NCI-H69 (cell line): ENCODE measurements at regions not wholly inside any gene's neighbourhood (a gene's known extent, or its start where the extent isn't known, plus 50 kb on each side); places are given as distances from the start of the nearest gene placed in this dataset.

Experiments
- DNase-seq: peaks from one replicate; lab custom pipeline; 2025; lab: John Stamatoyannopoulos, UW

DNA sequence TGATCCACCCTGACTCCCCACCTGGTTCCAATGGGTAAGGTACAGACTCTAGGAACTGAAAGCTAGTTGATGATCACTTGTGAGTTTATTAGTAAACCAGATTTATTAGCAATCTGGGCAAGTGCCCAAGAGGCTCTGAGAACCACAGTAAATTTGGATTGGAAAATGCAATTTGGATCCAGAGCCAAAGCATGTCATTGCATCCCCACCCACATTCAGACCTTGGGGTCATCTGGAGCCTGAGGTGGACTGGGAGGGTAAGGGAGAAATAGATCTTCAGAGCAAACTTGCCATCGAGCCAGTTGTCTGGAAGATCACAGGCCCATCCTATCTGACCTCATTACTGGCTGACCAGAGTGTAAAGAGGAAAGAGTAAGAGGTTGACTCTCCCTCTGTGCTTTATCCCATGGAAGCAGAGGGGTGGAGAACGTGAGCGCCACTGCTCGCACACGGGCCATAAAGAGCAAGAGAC is 78.7 kb upstream of the RASGEF1B start:
- DNase-seq = no peak

DNA sequence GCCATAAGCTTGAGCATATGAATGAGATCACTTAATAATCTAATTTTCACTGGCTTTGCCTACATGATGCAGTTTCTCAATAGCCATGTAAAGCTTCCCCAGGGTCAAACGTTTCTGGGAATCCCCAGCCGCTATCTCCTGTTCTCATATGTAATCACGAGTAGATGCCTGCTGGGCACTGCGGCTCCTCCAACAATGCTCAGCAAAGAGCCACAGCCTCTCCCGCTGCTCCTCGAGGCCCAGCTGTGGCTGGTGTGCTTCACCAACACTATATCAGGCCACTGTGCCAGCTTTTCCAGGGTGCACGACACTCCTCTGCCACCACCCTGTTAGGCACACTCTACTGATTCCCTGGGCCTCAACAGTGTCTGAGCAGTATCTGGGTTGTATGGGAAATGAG is 78.3 kb upstream of the RASGEF1B start:
- DNase-seq = peak; percentile 81

DNA sequence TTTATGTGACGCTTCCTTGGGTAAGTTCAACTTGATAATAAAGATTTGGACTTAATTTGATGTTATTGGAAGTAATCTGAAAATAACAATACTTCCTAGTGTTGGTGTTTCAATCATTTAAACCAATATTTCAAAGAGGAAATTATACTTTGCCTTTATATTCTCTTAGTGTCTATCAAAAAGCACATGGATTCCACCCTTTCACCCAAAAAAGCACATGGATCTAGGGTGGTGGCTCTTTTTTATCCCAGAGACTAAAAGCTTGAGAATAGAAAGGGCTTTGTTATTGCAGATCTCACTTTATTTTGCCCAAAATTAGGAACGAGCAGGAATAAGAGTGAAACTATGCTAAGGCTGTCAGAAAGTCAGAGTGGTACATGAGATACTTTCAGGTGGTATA is 75.1 kb upstream of the RASGEF1B start:
- no peak for DNase-seq

DNA sequence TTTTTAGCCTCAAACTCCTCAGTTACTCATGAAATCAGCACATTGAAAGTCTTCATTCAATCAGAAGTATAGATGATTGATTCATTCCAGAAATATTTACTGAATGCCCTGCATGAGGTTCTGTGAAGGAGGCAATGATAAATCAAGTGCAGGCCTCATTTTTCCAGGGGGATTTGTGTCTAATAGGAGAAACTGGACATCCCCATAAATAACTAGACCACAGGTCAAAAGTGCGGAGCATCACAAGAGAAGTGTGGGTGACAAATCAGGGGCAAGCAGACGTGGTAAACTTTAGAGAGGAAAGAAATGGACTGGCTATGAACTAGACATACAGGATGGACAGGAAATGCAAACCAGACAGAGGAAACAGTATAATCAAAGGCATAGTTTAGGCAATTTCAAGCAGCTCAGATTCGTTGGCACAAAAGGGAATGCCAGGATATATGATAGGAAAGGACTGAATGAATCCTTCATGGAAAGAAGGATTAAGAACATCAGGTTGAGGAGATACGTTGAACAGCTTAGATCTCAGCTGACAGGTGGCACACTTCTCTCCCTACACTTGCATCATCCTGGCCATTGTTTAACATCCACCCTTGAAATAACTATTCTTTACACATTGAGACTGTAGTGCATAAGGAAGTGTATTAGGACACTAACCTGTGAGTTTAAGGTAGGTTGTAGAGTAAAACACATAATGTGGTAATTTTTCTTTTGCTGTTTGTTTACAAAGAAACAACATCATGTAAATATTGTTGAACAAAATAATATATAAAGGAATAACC is 69.6 kb upstream of the RASGEF1B start:
- peak; percentile 5 for DNase-seq

DNA sequence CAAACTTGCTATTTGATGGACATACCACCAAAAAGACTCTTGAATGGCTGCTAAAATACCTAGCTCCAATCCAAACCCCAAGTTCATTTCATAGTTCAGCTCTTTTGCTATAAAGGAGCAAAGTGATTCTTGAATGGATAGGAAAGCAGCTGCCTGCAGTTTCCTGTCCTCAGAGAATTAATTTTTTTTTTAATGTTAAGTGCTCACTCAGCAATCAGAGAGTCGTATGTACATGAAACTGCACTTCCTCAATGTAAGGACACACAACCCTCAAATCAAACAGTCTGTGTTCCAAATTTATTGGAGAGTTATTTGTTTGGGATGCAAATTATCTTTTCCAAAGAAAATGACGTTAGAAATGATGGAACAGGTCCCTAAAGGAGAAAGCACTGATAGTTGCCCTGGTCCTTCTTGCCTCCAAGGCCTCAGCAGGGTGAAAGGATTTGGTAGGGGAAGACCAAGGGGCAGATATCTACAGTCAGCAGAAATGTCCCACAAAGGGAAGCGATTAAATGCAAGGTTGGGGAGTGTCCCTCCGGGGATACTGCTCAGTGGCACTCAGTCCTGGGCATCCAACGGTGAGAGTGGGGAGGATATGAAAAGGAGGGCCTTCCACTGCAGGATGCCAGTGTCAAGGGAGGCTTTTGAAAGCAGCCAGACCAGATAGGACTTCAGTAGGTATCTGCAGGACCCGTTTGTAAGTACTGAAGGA is 67.2 kb upstream of the RASGEF1B start:
- no peak for DNase-seq

DNA sequence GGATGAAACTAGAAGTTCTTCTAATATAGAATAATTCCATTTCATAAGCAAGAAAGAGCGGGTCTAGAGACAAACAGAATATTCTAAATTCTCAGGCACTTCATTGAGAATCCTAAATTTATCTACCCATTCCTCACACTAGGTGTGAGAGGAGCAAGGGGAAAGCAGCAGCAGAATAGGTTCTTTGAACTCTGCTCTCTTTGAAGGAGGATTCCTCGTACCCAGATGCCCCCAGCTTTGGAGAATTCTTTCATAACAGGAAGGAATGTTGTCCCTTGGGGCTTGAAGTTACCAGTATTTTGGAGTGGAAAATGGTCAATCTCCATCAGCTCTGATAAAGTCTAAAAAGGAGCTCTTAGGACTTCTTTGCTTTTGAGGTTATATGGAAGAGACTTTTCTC is 59.7 kb upstream of the RASGEF1B start:
- no peak for DNase-seq

DNA sequence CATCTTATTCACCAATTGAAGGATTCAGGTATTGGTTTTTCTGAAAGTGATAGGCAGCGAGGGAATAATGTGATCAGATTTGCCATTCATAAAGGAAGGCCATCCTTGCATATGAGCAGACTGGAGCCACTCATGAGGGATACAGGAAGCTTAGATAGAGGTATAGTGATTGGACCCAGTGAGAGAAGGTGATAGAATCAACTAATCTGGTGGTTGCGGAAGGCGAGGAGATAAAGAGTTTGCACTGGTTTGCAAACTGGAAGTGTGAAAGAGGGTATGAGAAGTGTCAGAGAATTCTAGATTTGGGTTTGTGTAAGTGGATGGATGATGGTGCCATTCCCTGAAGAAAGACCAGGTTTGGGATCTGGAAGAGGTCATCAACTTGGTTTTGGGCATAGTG is 57.3 kb upstream of the RASGEF1B start:
- DNase-seq = no peak

DNA sequence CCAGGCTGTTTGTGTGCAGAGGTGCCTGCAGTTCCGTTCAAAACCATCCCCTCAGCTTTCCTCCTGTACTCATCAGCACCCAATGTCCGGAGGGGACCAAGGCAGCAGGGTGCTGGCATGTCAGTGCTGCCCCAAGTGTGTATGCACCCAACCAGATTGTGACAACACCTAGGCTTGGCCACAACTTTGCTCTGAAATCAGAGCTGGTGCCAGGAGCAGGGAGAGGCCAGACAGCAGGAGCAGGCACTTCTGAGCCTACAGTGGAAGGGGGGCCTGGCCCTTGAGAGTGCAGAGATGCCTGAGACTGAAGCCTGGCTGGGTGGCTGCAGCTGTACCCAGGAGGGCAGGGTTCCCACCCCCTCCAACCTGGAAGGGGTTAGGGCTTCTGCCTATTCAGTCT is 56.5 kb upstream of the RASGEF1B start:
- no peak for DNase-seq

DNA sequence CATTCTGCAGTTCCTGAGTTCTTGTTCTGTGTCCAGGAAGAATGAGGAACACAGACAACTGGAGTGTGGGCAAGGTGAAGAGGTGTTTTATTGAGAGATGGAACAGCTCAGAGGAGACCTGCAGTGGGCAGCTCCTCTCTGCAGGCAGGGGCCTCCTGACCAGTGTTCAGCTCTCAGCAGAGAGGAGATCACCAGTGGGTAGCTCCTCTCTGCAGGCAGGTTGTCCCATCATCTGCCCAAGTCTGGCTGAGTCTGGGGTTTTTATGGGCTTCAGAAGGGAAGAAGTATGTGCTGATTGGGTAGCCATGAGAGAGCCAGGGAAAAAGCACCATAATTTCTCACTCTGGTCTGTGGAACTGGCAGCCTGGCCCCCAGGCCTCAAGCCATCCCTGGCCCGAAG is 56.0 kb upstream of the RASGEF1B start:
- no peak for DNase-seq

DNA sequence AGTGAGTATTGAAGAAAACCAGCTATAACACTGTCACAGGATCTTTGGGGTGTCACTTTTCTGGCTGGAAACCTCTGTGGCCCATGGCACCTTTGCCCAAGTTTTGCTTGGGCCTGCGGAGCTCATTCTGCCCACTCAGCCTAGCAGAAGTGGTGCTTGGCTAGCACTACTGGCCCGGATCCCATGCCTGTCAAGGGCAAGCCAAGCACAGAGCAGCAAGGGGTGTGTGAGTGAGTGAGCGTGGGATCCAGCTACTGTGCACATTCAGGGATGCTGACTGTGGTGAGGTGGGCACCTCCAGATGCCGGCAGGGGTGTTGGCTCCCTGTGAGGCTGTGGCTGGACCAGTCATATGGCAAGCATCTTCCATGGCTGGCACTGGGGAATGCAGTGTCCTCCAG is 55.4 kb upstream of the RASGEF1B start:
- no peak for DNase-seq

DNA sequence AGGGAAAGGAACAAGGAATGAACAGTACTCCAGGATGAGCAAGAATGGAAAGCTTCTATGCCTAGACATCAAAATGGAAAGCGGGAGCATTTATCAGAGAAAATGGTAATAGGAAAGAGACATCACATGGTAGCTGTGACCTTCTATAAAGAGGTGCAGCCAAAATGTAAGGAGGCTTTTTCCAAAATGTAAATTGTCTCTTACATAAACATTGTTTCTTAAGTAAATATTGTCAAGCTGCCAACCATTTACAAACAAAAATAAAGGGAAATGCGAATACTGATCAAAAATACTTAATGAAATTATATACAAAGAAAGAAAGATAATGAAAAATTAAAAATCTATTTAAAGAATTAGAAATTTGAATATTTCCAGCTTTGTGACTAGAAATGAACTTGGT is 55.0 kb upstream of the RASGEF1B start:
- no peak for DNase-seq

DNA sequence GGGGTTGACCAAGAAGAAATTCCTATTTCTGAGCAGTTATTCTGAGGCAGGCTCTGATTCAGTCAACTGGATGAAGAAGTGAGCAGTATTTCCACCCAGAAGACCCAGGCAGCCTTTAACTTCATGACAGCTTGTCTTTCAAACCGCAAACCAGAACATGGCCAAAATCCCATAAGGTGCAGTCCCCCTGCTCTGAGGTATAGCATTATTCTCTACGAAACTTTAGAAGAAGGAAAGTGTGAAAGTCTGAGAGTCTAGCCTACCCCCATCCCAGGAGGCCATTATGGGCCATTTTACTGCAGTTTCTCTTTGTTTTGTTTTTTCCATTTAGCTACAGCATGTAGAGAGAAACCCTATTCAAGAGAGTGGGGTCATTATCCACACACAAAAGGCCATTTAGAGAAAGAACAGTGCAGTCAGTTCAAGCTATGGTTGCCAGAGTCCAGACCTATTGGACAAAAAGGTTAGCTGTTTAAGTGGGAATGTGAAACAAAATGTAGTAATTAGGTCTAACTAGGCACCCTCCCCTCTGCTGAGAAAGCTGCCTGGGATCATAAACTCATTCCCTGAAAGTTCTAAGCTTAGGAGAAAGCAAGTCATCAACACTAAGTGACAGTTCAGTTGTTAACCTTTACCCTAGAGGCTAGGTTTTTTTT is 52.1 kb upstream of the RASGEF1B start:
- DNase-seq = peak; percentile 21

DNA sequence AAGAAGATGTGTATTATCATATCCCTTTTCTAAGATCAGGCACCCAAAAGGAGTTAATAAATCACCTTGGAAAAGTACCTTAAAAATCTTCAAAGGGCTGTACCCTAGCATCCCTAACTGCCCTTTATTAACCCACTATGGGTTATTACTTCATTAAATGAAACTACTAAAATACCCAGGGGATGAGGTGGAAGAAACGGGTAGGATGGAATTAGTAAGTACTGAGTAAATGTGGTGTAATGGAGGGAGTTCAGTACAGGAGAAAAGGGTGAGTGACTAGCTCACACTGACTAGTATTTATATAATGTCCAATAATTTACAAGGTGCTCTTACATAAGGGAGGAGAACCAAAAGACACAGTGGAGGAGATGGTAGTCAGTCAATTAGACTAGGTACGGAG is 51.0 kb upstream of the RASGEF1B start:
- no peak for DNase-seq

DNA sequence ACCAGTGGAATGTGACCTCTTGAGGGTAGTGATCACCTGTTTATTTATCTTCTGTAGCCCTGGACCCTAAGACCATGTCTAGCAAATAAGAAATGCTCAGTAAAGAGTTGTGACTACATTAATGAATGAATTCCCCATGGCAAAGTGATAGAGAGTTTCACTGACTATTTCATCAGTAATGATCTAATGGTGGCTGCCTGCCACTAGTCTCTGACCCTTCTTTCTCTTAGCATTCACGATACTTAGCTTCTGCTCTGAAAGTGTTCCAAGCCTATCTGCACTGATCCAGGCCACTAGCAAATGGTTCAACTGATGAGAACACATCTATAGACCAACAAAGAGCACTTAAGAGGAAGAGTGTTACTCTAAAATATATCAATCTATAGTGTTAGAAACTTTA is 50.0 kb upstream of the RASGEF1B start:
- DNase-seq = no peak
